Esophagus muscularis mucosa (tissue), 4 donors: ENCODE measurements at regions not wholly inside any gene's neighbourhood (a gene's known extent, or its start where the extent isn't known, plus 50 kb on each side); places are given as distances from the start of the nearest gene placed in this dataset.

Source experiments
- DNase-seq: peaks from one replicate; pipeline ENCODE4 v3.0.0-alpha.2; 2017; ENCODE audit errors: extremely low spot score
- H3K27ac ChIP-seq, 4 donors: fragments of 200-600 bp; sonication (generic); replicated peaks in 1 of 4; 1 replicate in 3 of 4; 2 replicates in 1 of 4; pipeline ENCODE4 v1.5.1; 2016 to 2019; ENCODE audit warnings: mild to moderate bottlenecking in 1 of 4
- H3K27me3 ChIP-seq, 4 donors: fragments of 200-600 bp; sonication (generic); one replicate each; pipeline versions ENCODE4 v1.5.1 to v1.6.0; 2016 to 2019
- H3K36me3 ChIP-seq, 4 donors: fragments of 200-600 bp; sonication (generic); one replicate each; pipeline ENCODE4 v1.5.1; 2016 to 2019
- H3K4me1 ChIP-seq, 4 donors: fragments of 200-600 bp; sonication (generic); one replicate each; pipeline ENCODE4 v1.5.1; 2016 to 2019
- H3K4me3 ChIP-seq, 4 donors: fragments of 200-600 bp; sonication (generic); 1 replicate in 2 of 4; 2 replicates in 2 of 4; pipeline ENCODE4 v1.5.1; 2016 to 2019; ENCODE audit warnings: mild to moderate bottlenecking in 4 of 4, moderate library complexity in 1 of 4
- H3K9me3 ChIP-seq, 4 donors: fragments of 200-600 bp; sonication (generic); 1 replicate in 3 of 4; 2 replicates in 1 of 4; pipeline ENCODE4 v1.5.1; 2016 to 2019
- EP300 ChIP-seq: sonication (generic); formaldehyde crosslinking; IDR thresholded peaks from one replicate; pipeline ENCODE4 v1.6.1; 2017; ENCODE audit warnings: antibody characterized with exemption
- POLR2A ChIP-seq: fragments of 450-650 bp; IDR thresholded peaks from one replicate; pipeline ENCODE4 v1.6.1; 2017; ENCODE audit warnings: antibody characterized with exemption, moderate library complexity, mild to moderate bottlenecking, low read depth
- POLR2AphosphoS5 ChIP-seq, 2 donors: sonication (generic); formaldehyde crosslinking; IDR thresholded peaks; one replicate each; pipeline ENCODE4 v1.6.1; 2017; ENCODE audit warnings: antibody characterized with exemption in 2 of 2
- WGBS: methylation state at CpG from one replicate; pipeline ENCODE4 v1.1.5; 2018; 5-methylcytosine and 5-hydroxymethylcytosine counted together
- intact Hi-C: fragments of 100-400 bp; cut with DNase I; formaldehyde crosslinking; loops from one replicate; pipeline ENCODE4 v1.15.1; 2023
- TF ChIP-seq, protein P1 (sequence below), 3 experiments: fragments of 200-600 bp in 2 of 3; fragments of 450-650 bp in 1 of 3; sonication (generic) in 2 of 3; IDR thresholded peaks; one replicate each; pipeline ENCODE4 v1.5.1; 2017 to 2019; ENCODE audit warnings: antibody characterized with exemption in 3 of 3, mild to moderate bottlenecking in 2 of 3, moderate library complexity in 1 of 3

- TF ChIP-seq, protein P1, sequence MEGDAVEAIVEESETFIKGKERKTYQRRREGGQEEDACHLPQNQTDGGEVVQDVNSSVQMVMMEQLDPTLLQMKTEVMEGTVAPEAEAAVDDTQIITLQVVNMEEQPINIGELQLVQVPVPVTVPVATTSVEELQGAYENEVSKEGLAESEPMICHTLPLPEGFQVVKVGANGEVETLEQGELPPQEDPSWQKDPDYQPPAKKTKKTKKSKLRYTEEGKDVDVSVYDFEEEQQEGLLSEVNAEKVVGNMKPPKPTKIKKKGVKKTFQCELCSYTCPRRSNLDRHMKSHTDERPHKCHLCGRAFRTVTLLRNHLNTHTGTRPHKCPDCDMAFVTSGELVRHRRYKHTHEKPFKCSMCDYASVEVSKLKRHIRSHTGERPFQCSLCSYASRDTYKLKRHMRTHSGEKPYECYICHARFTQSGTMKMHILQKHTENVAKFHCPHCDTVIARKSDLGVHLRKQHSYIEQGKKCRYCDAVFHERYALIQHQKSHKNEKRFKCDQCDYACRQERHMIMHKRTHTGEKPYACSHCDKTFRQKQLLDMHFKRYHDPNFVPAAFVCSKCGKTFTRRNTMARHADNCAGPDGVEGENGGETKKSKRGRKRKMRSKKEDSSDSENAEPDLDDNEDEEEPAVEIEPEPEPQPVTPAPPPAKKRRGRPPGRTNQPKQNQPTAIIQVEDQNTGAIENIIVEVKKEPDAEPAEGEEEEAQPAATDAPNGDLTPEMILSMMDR (IDR thresholded peaks at IDR 0.05): no peak
- TF ChIP-seq POLR2AphosphoS5 (IDR thresholded peaks at IDR 0.05) (no peak), EP300 (no peak), POLR2A (no peak)
- no peaks in the 10 kb centered on the region for H3K36me3 ChIP-seq
- WGBS: 89% methylated on average over 7 of the region's 7 CpGs
- peaks cover 0 to 37% (median 12%) of the 10 kb centered on the region in 4 donors for H3K27me3 ChIP-seq
- intact Hi-C loops: no loop called here
- no peak for DNase-seq
- H3K9me3 ChIP-seq: peaks cover 0 to 6% (median 0%) of the 10 kb centered on the region in 4 donors
- no peak overlapping the region for H3K27ac ChIP-seq
- H3K4me3 ChIP-seq: no peak overlapping the region
- H3K4me1 ChIP-seq: peaks cover 6 to 13% (median 10%) of the 10 kb centered on the region in 4 donors
These were observed 95.1 kb downstream of the SOX9 start for GRCh38 chr17:72215928-72216327.

GRCh38 chr17:72219137-72219823, 98.5 kb downstream of the SOX9 start:
- no peaks in the 10 kb centered on the region for H3K9me3 ChIP-seq
- intact Hi-C loops: no loop called here
- peaks cover 0 to 48% (median 12%) of the 10 kb centered on the region in 4 donors for H3K27me3 ChIP-seq
- peaks cover 6 to 13% (median 10%) of the 10 kb centered on the region in 4 donors for H3K4me1 ChIP-seq
- no peak overlapping the region for H3K27ac ChIP-seq
- 8% methylated on average over 23 of the region's 23 CpGs for WGBS
- H3K36me3 ChIP-seq: no peaks in the 10 kb centered on the region
- H3K4me3 ChIP-seq: no peak overlapping the region
- DNase-seq: no peak
- TF ChIP-seq POLR2AphosphoS5 (IDR thresholded peaks at IDR 0.05): no peak
- TF ChIP-seq EP300: no peak
- TF ChIP-seq POLR2A: no peak
- TF ChIP-seq, protein P1 (IDR thresholded peaks at IDR 0.05): no peak

DNA sequence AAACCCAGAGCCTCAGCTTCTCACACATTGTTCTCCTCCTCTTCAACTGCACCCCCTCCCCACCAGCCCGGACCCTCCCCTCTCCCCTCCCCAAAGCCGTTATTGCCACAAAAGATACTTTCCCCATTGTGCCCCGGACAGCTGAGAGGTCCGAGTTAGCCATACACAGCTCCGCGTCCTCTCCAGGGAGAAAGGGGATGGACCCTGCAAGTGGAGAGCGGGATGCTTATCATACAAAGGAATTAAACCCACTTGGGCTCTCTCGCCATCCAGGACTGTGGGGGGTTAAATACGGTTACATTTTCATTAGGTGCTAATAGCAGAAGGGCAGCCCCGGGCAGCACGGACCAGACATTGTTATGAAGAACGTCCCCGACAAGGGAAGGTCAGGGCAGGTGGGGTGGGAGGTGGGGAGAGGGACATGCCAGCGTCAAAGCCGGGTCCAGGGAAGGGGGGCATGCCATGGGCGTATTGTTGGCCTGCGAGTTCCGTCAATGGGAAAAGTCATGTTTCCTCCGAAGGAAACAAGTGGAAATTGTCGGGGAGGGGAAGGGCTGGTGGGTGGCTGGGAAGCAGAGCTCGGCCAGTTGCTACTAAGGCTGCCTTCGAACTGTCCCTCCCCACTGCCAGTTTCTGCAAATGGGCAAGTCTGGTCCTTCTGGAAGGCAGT, 99.1 kb downstream of the SOX9 start:
- Histone ChIP-seq H3K27ac (no peak overlapping the region), H3K27me3 (peaks cover 0 to 51% (median 12%) of the 10 kb centered on the region in 4 donors), H3K4me3 (peak overlapping the region in 2 of 4 donors; percentile 9 to 12), H3K4me1 (peaks cover 6 to 13% (median 10%) of the 10 kb centered on the region in 4 donors), H3K9me3 (no peaks in the 10 kb centered on the region), H3K36me3 (no peaks in the 10 kb centered on the region)
- TF ChIP-seq POLR2A (no peak), EP300 (no peak), POLR2AphosphoS5 (IDR thresholded peaks at IDR 0.05) (no peak)
- TF ChIP-seq, protein P1 (IDR thresholded peaks at IDR 0.05): no peak
- 7% methylated on average over 22 of the region's 22 CpGs for WGBS
- intact Hi-C loops: no loop called here
- DNase-seq: no peak

GRCh38 chr17:72222661-72223380, 102.0 kb downstream of the SOX9 start:
- H3K27me3 ChIP-seq: peaks cover 0 to 48% (median 12%) of the 10 kb centered on the region in 4 donors
- 48% methylated on average over 2 of the region's 2 CpGs for WGBS
- peaks cover 6 to 13% (median 10%) of the 10 kb centered on the region in 4 donors for H3K4me1 ChIP-seq
- no peaks in the 10 kb centered on the region for H3K36me3 ChIP-seq
- TF ChIP-seq POLR2AphosphoS5 (IDR thresholded peaks at IDR 0.05) (no peak), POLR2A (no peak), EP300 (no peak)
- TF ChIP-seq, protein P1 (IDR thresholded peaks at IDR 0.05): no peak
- intact Hi-C loops: no loop called here
- no peak for DNase-seq
- no peaks in the 10 kb centered on the region for H3K9me3 ChIP-seq
- H3K4me3 ChIP-seq: no peak overlapping the region
- no peak overlapping the region for H3K27ac ChIP-seq
